ENCODE measurements at regions not wholly inside any gene's neighbourhood (a gene's known extent, or its start where the extent isn't known, plus 50 kb on each side); places are given as distances from the start of the nearest gene placed in this dataset.

DNA sequence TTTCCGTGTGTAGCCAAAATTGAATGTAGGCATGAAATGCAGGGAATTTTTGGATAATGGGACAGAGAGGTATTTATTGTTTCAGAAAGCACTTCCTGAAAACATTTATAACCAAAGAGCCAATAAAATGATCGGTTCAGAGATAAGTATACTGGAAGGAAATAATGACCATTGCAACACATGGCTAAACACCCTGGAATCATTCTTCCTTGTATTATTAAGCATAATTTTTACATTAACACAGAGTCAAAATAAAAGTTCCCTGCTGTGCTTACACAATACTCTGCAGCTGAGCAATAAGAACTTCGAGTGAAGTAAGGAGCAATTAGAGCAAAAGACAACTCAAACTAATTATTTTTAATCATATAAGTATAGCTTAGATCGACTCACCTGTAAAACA is 648.3 kb downstream of the TNS3 start:
- TF ChIP-seq POLR2A (IDR thresholded peaks at IDR 0.05) (no peak), CTCF (IDR thresholded peaks at IDR 0.05) (no peak)
- intact Hi-C loops (cut with DNase I; ENCODE audit: low total_unique reads): no loop called here
- Histone ChIP-seq H3K4me3 (no peak overlapping the region), H3K36me3 (no peaks in the 10 kb centered on the region), H3K27ac (peak overlapping the region; percentile 42 to 75), H3K9me3 (no peaks in the 10 kb centered on the region), H3K27me3 (no peaks in the 10 kb centered on the region), H3K4me1 (peaks cover 0 to 4% of the 10 kb centered on the region in 2 donors)
- DNase-seq: no peak

- Histone ChIP-seq H3K9me3 (no peaks in the 10 kb centered on the region), H3K4me3 (no peak overlapping the region), H3K27me3 (no peaks in the 10 kb centered on the region), H3K27ac (peak overlapping the region; percentile 42 to 75), H3K36me3 (no peaks in the 10 kb centered on the region), H3K4me1 (peaks cover 0 to 4% of the 10 kb centered on the region in 2 donors)
- peak; percentile 61 to 87 for DNase-seq
- intact Hi-C loops (cut with DNase I; ENCODE audit: low total_unique reads): no loop called here
- TF ChIP-seq POLR2A (IDR thresholded peaks at IDR 0.05) (no peak), CTCF (IDR thresholded peaks at IDR 0.05) (peak in 3 of 4 experiments; percentile 5 to 39 (median 21))
Observed at GRCh38 chr7:46932676-46933424, 649.1 kb downstream of the TNS3 start.

GRCh38 chr7:46932306-46932675 is 649.6 kb downstream of the TNS3 start:
- Histone ChIP-seq H3K27me3 (no peaks in the 10 kb centered on the region), H3K27ac (peak overlapping the region; percentile 42 to 75), H3K4me1 (peaks cover 0 to 4% of the 10 kb centered on the region in 2 donors), H3K4me3 (no peak overlapping the region), H3K36me3 (no peaks in the 10 kb centered on the region), H3K9me3 (no peaks in the 10 kb centered on the region)
- TF ChIP-seq CTCF (IDR thresholded peaks at IDR 0.05) (no peak), POLR2A (IDR thresholded peaks at IDR 0.05) (no peak)
- DNase-seq: no peak
- intact Hi-C loops (cut with DNase I; ENCODE audit: low total_unique reads): no loop called here

DNA sequence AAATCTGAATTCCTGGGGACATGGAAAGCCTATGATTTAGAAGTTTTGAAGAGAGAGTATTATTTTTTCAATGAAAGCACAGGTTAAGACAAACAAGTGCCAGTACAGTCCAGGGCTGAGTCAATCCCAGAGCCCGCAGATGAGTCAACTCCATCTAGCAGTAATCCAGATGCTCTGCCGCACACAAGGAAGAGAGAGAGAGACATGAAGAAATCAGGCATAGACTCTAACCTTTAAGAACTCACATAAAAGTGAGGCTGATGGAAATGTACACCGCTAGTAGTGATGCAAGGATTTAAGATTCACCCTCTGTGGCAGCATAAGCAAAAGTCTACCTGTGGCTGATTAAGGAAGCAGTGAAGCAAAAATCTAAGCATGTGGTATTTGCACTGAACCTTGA is 651.5 kb downstream of the TNS3 start:
- DNase-seq: peak; percentile 37 to 76

More for the DNA sequence above, 651.5 kb downstream of the TNS3 start:
- Histone ChIP-seq H3K36me3 (no peaks in the 10 kb centered on the region), H3K27me3 (no peaks in the 10 kb centered on the region), H3K4me1 (peaks cover 0 to 4% of the 10 kb centered on the region in 2 donors), H3K27ac (peak overlapping the region in 1 of 2 donors; percentile 49), H3K4me3 (no peak overlapping the region), H3K9me3 (no peaks in the 10 kb centered on the region)
- TF ChIP-seq POLR2A (IDR thresholded peaks at IDR 0.05): no peak
- TF ChIP-seq CTCF (IDR thresholded peaks at IDR 0.05): no peak
- intact Hi-C loops (cut with DNase I; ENCODE audit: low total_unique reads): no loop called here
